HG02884 (cell line): ENCODE measurements at regions not wholly inside any gene's neighbourhood (a gene's known extent, or its start where the extent isn't known, plus 50 kb on each side); places are given as distances from the start of the nearest gene placed in this dataset.
"Not testable (repeated sequence)": the region's sequence is repeated elsewhere in the genome, so short reads cannot be mapped to it uniquely, and the experiment has no call there.

Experiments
- ATAC-seq: cut with Tn5 transposase; IDR thresholded peaks from one replicate; pipeline ENCODE4 v1.9.1; 2021; ENCODE audit warnings: mild to moderate bottlenecking, moderate library complexity; ENCODE audit not compliant: unreplicated experiment

GRCh38 chr2:236346366-236346765, 82.2 kb upstream of the ASB18 start:
- ATAC-seq, result no peak

DNA sequence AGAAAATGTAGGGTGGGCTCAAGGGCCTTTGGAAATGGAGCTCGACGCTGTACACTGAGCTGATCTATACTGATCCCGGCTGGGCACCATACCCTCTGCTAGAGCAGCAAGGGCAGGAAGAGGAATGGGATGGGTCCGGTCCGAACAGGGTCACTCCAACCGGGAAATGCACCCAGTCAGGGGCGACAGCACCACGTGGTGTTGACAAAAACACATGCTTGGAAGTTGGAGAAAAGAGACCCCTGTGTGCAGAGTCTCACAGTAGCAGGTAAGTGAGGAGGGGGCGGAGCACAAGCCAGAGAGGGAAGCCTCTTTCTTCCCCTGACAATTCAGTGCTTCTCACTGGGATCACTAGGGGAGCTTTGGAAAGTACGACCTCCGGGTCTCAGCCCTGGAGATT, 84.1 kb upstream of the ASB18 start:
- ATAC-seq, result no peak

GRCh38 chr2:236348976-236349375, 84.8 kb upstream of the ASB18 start:
- no peak for ATAC-seq

DNA sequence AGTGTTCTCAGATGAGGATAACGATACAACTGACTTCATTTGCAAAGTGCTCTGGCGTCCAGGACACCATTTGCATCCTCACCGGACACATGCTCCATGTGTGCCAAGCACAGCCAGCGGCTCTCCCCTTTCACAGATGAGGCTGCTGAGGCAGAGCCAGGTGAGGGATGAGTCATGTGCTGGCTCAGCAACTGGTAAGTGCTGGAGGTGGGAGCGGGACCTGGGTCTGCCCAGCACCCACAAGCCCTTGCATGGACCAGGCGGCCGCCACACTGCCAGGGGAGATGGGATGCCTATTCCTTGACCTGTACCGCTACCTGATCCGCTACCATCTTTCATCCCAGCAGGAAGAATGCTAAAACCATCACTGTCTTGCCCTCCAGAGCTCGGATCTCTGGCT, 86.2 kb upstream of the ASB18 start:
- ATAC-seq, result no peak

DNA sequence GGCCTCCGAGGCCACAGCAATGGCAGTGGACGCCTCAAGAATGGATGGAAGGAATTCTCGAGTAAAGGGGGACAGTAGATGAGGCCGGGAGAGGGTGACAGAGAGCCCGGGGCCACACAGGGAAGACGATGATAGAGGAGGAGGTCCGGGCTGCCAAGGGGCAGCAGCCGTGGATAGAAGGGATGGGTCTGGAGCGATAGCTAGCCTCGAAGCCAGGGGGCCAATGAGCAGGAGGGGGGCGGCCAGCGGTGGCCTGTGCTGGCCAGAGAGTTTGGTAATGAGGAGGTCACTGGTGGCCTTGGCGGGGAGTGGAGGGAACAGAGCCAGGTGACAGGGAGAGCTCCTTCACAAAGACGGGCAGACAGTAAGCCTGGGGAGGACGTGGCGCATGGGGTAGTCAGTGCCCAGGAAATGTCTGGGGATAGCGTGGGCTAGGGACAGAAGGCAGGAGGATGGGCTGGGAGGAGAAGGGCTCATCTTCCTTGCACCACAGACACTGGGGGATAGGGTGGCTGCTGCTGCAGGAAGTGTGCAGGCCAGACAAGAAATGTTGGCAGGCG, 87.8 kb upstream of the ASB18 start:
- no peak for ATAC-seq

GRCh38 chr2:236352761-236353593, 88.8 kb upstream of the ASB18 start:
- no peak for ATAC-seq

DNA sequence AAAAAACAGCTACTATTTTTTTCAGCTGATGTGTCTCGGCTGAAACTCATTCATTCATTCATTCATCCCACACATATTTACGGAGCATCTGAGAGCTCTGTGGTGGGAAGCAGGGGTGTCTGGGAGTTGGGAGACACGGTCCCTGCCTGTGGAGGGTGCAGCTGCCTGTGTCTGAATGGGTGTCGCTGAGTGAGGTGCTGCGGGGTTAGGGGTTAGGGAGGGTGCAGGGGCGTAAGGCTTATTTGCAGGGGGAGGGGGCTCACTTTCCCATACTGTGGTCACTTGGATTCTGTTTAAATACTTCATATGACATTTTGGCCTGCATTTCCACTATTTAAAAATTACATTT, 89.4 kb upstream of the ASB18 start:
- ATAC-seq, result no peak

DNA sequence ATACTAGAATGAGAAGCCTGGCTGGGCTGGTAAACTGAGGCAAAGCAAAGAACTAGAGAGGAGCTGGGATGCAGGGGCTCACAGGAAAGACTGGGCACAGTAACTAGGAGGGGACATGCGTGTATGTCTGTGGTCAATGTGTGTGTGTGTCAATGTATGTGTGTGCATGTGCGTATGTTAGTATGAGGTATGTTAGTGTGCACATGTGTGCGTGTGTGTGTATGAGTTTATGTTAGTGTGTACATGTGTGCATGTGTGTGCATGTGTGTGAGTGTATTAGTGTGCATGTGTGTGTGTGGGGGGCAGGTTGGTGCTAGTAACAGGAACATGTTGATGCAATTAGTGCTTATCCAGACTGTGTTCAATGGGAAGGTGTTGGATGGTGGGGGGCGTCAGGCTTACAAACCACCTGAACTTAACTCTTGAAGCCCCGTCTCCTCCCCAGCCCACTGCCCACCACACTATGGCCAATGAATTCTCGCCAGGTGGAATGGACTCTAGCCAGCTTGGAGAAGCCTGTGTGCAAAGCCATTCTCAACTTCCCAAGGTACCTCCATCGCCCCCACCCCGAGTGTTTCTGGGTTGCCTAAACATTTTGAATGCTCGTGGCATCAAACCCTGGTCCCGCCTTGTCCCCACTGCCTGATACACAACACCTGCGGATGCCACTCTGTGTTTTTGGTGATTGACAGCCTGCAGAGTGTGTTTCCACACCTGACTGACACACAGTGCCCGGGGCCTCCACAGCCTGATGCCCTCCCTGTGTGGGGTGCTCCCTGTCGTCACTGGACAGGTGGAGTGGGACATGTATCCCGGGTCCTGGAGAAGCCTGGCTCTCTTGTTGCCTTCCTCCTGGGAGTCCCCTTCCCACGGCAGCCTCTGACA, 90.1 kb upstream of the ASB18 start:
- no peak for ATAC-seq

DNA sequence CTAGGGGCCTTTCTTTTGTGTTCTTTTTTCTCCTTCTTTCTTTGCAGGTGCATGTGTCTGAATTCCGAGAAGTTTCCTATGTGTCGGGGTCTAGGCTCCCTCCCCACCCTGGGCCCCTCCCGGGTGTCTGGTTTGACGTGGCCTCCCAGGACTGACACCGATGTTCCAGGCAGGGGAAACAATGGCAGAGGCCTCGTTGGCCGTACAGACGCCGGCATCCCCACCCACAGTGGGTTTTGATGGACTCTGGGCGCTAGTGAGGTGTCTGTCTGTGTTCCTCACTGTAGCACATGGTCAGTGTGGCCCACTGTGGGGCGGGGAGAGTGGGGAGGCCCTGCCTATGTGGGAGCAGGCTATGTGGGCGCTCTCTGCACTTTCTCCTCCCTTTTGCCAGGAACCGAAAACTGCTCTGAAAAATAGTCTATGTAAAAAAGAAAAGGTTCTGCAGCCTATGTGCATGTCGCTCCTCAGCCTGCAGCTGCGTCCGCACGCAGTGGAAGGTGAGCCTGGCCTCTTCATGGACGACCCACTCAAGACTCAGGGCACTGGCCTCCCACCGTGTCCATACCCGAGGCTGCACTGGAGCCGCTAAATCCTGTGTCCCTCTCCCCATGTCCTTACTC, 90.9 kb upstream of the ASB18 start:
- no peak for ATAC-seq

- no peak for ATAC-seq
These were observed 91.7 kb upstream of the ASB18 start for GRCh38 chr2:236355911-236356310.

DNA sequence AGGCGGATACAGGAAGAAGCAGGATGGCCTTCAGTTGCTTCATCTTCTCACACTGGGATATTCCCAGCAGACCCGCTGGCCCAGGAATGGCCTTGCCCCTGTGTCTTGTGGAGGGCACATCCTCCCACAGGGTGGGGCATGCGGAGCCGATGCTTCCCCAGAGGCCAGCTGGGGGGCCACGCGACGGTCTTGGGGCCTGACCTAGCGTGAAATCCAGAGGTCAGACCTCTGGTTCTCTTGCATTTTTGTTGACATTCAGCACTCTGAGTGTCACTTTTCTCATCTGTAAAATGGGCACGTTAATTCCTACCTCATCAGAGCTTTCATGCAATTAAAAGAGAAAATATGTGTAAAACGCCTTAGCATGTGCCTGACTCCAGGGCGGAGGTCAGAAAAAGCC, 92.1 kb upstream of the ASB18 start:
- not testable (repeated sequence) for ATAC-seq

DNA sequence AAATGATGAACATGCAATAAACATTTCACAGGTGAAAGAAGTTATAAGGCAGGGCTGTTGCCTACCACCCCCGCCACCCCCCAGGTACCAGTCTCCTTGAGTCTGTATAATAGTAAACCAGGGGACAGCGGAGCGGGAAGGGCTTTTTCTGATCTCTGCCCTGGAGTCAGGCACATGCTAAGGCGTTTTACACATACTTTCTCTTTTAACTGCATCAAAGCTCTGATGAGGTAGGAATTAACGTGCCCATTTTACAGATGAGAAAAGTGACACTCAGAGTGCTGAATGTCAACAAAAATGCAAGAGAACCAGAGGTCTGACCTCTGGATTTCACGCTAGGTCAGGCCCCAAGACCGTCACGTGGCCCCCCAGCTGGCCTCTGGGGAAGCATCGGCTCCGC, 94.3 kb upstream of the ASB18 start:
- not testable (repeated sequence) for ATAC-seq

DNA sequence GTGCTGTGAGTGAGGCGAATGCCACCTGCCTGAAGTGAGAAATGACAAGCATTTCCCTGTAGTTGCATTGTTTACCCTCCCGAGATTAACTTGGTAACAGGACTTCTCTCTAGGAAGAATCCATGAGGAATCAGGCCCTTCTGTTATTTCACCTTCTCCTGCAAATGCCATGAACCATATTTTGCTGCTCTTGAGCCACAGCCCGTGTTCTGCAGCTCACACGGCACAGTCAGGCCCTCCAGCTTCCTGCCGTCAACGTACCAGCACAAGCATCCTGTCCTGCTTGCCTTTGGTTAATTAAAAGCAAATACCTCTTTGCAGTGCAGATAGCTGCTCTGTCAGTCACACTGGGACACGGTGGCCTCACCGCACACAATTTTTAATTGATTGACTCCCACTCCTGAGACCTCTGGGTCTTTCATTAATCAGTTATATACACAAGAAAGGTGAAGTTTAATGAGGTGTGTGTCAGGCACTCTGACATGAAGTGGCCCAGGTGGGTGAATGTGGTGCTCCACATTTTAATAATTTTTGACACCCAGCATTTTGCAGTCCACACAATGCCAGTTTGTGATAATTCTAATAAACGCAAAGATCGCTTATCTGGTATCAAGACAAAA, 95.3 kb upstream of the ASB18 start:
- no peak for ATAC-seq

- no peak for ATAC-seq
These were observed 96.3 kb upstream of the ASB18 start for GRCh38 chr2:236360496-236360895.

- no peak for ATAC-seq
These were observed 99.6 kb upstream of the ASB18 start for GRCh38 chr2:236363711-236364277.

DNA sequence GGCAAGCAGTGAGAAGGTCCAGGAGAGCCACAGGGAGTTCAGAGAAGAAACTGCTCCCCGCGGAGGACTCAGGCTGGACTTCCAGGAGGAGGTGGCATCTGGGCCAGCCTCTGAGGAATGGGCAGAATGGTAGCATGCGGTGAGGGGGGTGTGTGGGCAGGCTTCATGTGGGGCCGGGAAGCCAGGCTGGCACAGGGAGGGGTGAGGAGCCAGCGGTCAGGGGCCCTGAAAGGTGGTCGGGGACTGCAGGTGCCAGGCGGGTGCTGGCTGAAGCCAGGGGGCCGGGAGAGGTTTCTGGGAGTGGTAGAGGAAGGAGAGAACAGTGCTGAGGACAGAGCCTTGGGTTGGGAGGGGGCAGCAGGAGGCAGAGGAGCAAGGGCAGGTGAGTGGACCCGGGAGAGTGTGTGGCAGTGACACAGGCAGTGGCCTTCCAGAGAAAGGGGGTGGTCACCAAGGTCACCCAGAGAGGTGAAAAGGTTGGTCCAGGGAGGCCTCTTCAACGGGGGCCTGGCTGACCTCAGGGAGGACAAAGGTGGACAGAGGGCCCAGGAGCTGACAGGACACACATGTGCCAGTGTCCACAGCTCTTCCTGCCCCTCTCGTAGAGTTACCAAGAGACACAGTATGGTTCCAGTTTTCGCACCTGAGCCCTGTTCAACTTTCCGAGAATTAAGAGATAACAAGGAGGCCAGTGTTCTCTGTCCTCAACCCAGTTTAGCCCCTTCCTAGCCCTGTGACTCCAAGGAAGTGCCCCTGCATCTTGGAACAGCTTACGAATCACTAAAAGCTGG, 101.2 kb upstream of the ASB18 start:
- ATAC-seq, result no peak

DNA sequence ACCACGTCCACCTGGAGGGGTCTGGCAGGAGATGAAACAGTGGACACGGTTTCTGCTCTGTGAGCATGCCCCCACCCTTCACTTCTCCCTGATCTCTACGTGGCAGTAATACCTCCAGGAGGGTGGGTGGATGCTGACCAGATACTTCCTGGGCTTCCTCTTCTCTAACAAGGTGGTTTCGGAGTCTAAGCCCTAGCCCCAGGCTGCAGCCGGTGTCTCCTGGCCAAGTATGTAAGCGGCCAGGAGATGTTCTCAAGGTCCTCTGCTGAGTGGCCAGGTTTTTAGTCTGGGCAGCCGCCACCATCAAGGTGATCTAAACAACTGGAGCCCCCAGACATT, 101.8 kb upstream of the ASB18 start:
- no peak for ATAC-seq

- no peak for ATAC-seq
These were observed 102.2 kb upstream of the ASB18 start for GRCh38 chr2:236366397-236366796.

GRCh38 chr2:236367506-236368289, 103.5 kb upstream of the ASB18 start:
- ATAC-seq, result no peak
